PC-3 (cell line): ENCODE measurements at regions not wholly inside any gene's neighbourhood (a gene's known extent, or its start where the extent isn't known, plus 50 kb on each side); places are given as distances from the start of the nearest gene placed in this dataset.

Experiments
- EZH2 ChIP-seq: fragments of 300-600 bp; sonication (generic); IDR thresholded peaks from one replicate; pipeline ENCODE4 v1.6.1; 2017; ENCODE audit warnings: antibody characterized with exemption, mild to moderate bottlenecking, low read length; ENCODE audit not compliant: unreplicated experiment
- TF ChIP-seq, protein P1 (sequence below): fragments of 300-600 bp; sonication (generic); conservative IDR thresholded peaks from 2 replicates; pipeline ENCODE4 v1.5.1; 2017; ENCODE audit warnings: antibody characterized with exemption, low read depth, mild to moderate bottlenecking, low read length

DNA sequence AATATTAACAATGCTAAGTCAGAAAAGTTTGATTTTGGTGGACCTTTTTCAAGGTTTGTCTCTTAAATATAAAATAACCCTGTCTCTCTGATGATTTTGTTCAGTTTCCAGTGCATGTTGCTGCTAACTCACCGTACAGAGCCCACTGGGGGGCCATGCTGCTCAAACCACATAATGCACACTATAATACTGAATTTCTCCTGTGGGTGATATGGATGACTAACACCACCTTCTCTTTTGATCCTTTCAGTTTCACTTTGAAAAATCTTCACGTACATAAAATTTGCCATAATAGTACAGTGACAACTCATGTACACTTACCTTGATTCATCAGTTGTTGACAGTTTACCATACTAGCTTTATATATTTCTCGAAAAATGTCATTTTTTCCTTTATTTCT, 506.6 kb upstream of the MAN1A1 start:
- TF ChIP-seq, protein P1, sequence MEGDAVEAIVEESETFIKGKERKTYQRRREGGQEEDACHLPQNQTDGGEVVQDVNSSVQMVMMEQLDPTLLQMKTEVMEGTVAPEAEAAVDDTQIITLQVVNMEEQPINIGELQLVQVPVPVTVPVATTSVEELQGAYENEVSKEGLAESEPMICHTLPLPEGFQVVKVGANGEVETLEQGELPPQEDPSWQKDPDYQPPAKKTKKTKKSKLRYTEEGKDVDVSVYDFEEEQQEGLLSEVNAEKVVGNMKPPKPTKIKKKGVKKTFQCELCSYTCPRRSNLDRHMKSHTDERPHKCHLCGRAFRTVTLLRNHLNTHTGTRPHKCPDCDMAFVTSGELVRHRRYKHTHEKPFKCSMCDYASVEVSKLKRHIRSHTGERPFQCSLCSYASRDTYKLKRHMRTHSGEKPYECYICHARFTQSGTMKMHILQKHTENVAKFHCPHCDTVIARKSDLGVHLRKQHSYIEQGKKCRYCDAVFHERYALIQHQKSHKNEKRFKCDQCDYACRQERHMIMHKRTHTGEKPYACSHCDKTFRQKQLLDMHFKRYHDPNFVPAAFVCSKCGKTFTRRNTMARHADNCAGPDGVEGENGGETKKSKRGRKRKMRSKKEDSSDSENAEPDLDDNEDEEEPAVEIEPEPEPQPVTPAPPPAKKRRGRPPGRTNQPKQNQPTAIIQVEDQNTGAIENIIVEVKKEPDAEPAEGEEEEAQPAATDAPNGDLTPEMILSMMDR, result no peak
- no peak for TF ChIP-seq EZH2
